Endodermal cell (in vitro differentiated cells): ENCODE measurements at regions not wholly inside any gene's neighbourhood (a gene's known extent, or its start where the extent isn't known, plus 50 kb on each side); places are given as distances from the start of the nearest gene placed in this dataset. TPM values are rescaled to one million over a fixed set of nuclear protein-coding genes. Genes with fewer than 3 reads are reported as not detected.

Experiments used
- DNase-seq: peaks from one replicate; pipeline ENCODE4 v3.0.0-alpha.2; 2017
- H3K27ac ChIP-seq: 2 replicates; pipeline ENCODE4 v1.5.1; 2013; ENCODE audit warnings: mild to moderate bottlenecking, low read depth, low read length, moderate library complexity
- H3K27me3 ChIP-seq: 2 replicates; pipeline ENCODE4 v1.6.1; 2013; ENCODE audit warnings: mild to moderate bottlenecking, low read length, moderate library complexity; ENCODE audit not compliant: insufficient read depth, control insufficient read depth, poor library complexity, severe bottlenecking
- H3K36me3 ChIP-seq: 2 replicates; pipeline ENCODE4 v1.7.0; 2013; ENCODE audit warnings: mild to moderate bottlenecking, low read length, moderate library complexity; ENCODE audit not compliant: control insufficient read depth, insufficient read depth
- H3K4me1 ChIP-seq: one replicate; pipeline ENCODE4 v1.7.0; 2013; ENCODE audit warnings: low read length; ENCODE audit not compliant: control insufficient read depth, insufficient read depth
- H3K4me3 ChIP-seq: 2 replicates; pipeline ENCODE4 v1.5.1; 2013; ENCODE audit warnings: mild to moderate bottlenecking, low read length, moderate library complexity
- H3K9ac ChIP-seq: 2 replicates; pipeline ENCODE4 v1.6.1; 2013; ENCODE audit warnings: mild to moderate bottlenecking, low read length, moderate library complexity; ENCODE audit not compliant: poor library complexity, severe bottlenecking; ENCODE audit errors: extremely low read depth
- H3K9me3 ChIP-seq: 2 replicates; pipeline ENCODE4 v1.6.1; 2013; ENCODE audit warnings: mild to moderate bottlenecking, low read length, moderate library complexity; ENCODE audit not compliant: control insufficient read depth
- H3K27ac Mint-ChIP-seq: 2 replicates; pipeline ENCODE4 v1.8.0; 2020; ENCODE audit warnings: mixed read lengths
- H3K27me3 Mint-ChIP-seq: 2 replicates; pipeline ENCODE4 v1.8.0; 2021; ENCODE audit warnings: mild to moderate bottlenecking, mixed read lengths; ENCODE audit not compliant: insufficient read depth
- H3K36me3 Mint-ChIP-seq: 2 replicates; pipeline ENCODE4 v1.8.0; 2020; ENCODE audit warnings: low read depth, mixed read lengths
- H3K4me1 Mint-ChIP-seq: 2 replicates; pipeline ENCODE4 v1.8.0; 2020; ENCODE audit warnings: mixed read lengths
- H3K4me3 Mint-ChIP-seq: 2 replicates; pipeline ENCODE4 v1.8.0; 2020; ENCODE audit warnings: mild to moderate bottlenecking, moderate library complexity, mixed read lengths
- H3K9me3 Mint-ChIP-seq: 2 replicates; pipeline ENCODE4 v1.8.0; 2020; ENCODE audit warnings: mild to moderate bottlenecking, mixed read lengths
- CTCF ChIP-seq: fragments of 200-600 bp; sonication (generic); conservative IDR thresholded peaks from 2 replicates; pipeline ENCODE4 v1.5.0; 2021; ENCODE audit warnings: antibody characterized with exemption, mild to moderate bottlenecking
- WGBS, 2 experiments: methylation state at CpG; one replicate each; pipeline versions ENCODE4 v1.1.5 to v1.1.7; 2013; ENCODE audit warnings: missing lambda C conversion rate in 2 of 2, mixed read lengths in 1 of 2; ENCODE audit not compliant: insufficient coverage in 1 of 2, insufficient read length in 1 of 2; 5-methylcytosine and 5-hydroxymethylcytosine counted together
- microRNA-seq: library from miRNA; unstranded; fragments of <30 nt; microRNA quantifications from one replicate; pipeline ENCODE4 v1.2.0, GENCODE V29; 2020; ENCODE audit warnings: borderline microRNAs expressed

- Histone ChIP-seq H3K27me3 (no peaks in the 10 kb centered on the region), H3K9me3 (no peaks in the 10 kb centered on the region), H3K36me3 (no peaks in the 10 kb centered on the region), H3K27ac (no peak overlapping the region), H3K4me1 (no peaks in the 10 kb centered on the region), H3K4me3 (no peak overlapping the region), H3K9ac (no peak overlapping the region)
- TF ChIP-seq CTCF, result no peak
- DNase-seq, result no peak
- 71 to 89% methylated on average over 3 of the region's 3 CpGs for WGBS, 2 experiments
- no peaks in the 10 kb centered on the region for H3K9me3 Mint-ChIP-seq
- H3K4me3 Mint-ChIP-seq, result no peak overlapping the region
- no peaks in the 10 kb centered on the region for H3K36me3 Mint-ChIP-seq
- H3K4me1 Mint-ChIP-seq, result peaks cover 14% of the 10 kb centered on the region
- no peaks in the 10 kb centered on the region for H3K27me3 Mint-ChIP-seq
- no peak overlapping the region for H3K27ac Mint-ChIP-seq
Measured at GRCh38 chr2:207478572-207478971, 51.2 kb upstream of the CREB1 start.

- no peak for DNase-seq
- WGBS, 2 experiments, result 87 to 100% methylated on average over 1 to 5 of the region's 5 CpGs
- Histone ChIP-seq H3K9me3 (no peaks in the 10 kb centered on the region), H3K4me1 (no peaks in the 10 kb centered on the region), H3K9ac (no peak overlapping the region), H3K27me3 (no peaks in the 10 kb centered on the region), H3K27ac (no peak overlapping the region), H3K36me3 (no peaks in the 10 kb centered on the region), H3K4me3 (no peak overlapping the region)
- H3K4me1 Mint-ChIP-seq, result peaks cover 10% of the 10 kb centered on the region
- no peaks in the 10 kb centered on the region for H3K9me3 Mint-ChIP-seq
- H3K4me3 Mint-ChIP-seq, result no peak overlapping the region
- TF ChIP-seq CTCF, result no peak
- H3K27ac Mint-ChIP-seq, result no peak overlapping the region
- no peaks in the 10 kb centered on the region for H3K27me3 Mint-ChIP-seq
- no peaks in the 10 kb centered on the region for H3K36me3 Mint-ChIP-seq
Measured at GRCh38 chr2:207479198-207479785, 50.5 kb upstream of the CREB1 start.

Small RNA genes lying in the stretch of these regions (microRNA-seq; reads per million reads assigned to microRNA genes)
- not detected for gene MIR1302-4
